Bronchial epithelial cell (primary cell): ENCODE measurements at regions not wholly inside any gene's neighbourhood (a gene's known extent, or its start where the extent isn't known, plus 50 kb on each side); places are given as distances from the start of the nearest gene placed in this dataset.

Source experiments
- DNase-seq: peaks from one replicate; pipeline ENCODE4 v3.0.0-alpha.2; 2010; ENCODE audit warnings: low read depth
- FAIRE-seq: peaks from 2 replicates; lab custom pipeline; 2011; peaks lifted over from hg19 to GRCh38; lab: Jason Lieb, UNC
- H3K27me3 ChIP-seq: 2 replicates; pipeline ENCODE4 v1.5.1; 2011; ENCODE audit warnings: low read length; ENCODE audit not compliant: control insufficient read depth, insufficient read depth
- H3K36me3 ChIP-seq: 2 replicates; pipeline ENCODE4 v1.5.1; 2011; ENCODE audit warnings: low read length; ENCODE audit not compliant: control insufficient read depth, insufficient read depth
- H3K4me3 ChIP-seq: 2 replicates; pipeline ENCODE4 v1.5.1; 2011; ENCODE audit warnings: mild to moderate bottlenecking, low read depth, low read length, control low read depth
- CTCF ChIP-seq: IDR thresholded peaks from 2 replicates; pipeline ENCODE4 v1.5.1; 2011; ENCODE audit warnings: mild to moderate bottlenecking, moderate library complexity, low read length, control low read depth, inconsistent platforms; ENCODE audit not compliant: insufficient read depth, severe bottlenecking

- H3K4me3 ChIP-seq = no peak overlapping the region
- DNase-seq (no peak), FAIRE-seq (no peak)
Observed at GRCh38 chr9:86839522-86839921, 107.8 kb downstream of the GAS1 start.

GRCh38 chr9:86838519-86839497 lies 108.5 kb downstream of the GAS1 start:
- no peak overlapping the region for H3K4me3 ChIP-seq
- H3K27me3 ChIP-seq = no peaks in the 10 kb centered on the region
- H3K36me3 ChIP-seq = no peaks in the 10 kb centered on the region
- no peak for TF ChIP-seq CTCF
- no peak for FAIRE-seq
- DNase-seq = no peak

More at GRCh38 chr9:86839522-86839921, 107.8 kb downstream of the GAS1 start:
- H3K36me3 ChIP-seq = no peaks in the 10 kb centered on the region
- no peaks in the 10 kb centered on the region for H3K27me3 ChIP-seq
- TF ChIP-seq CTCF = no peak

- Histone ChIP-seq H3K4me3 (no peak overlapping the region), H3K27me3 (no peaks in the 10 kb centered on the region), H3K36me3 (no peaks in the 10 kb centered on the region)
- FAIRE-seq (no peak), DNase-seq (no peak)
- TF ChIP-seq CTCF = no peak
Observed at GRCh38 chr9:86837345-86837744, 110.0 kb downstream of the GAS1 start.

GRCh38 chr9:86836797-86837196 lies 110.5 kb downstream of the GAS1 start:
- FAIRE-seq = no peak
- TF ChIP-seq CTCF = no peak
- Histone ChIP-seq H3K36me3 (no peaks in the 10 kb centered on the region), H3K27me3 (no peaks in the 10 kb centered on the region), H3K4me3 (no peak overlapping the region)
- no peak for DNase-seq

GRCh38 chr9:86836266-86836665 lies 111.0 kb downstream of the GAS1 start:
- DNase-seq (no peak), FAIRE-seq (no peak)
- Histone ChIP-seq H3K36me3 (no peaks in the 10 kb centered on the region), H3K4me3 (no peak overlapping the region), H3K27me3 (no peaks in the 10 kb centered on the region)
- no peak for TF ChIP-seq CTCF

GRCh38 chr9:86830356-86830755 lies 117.0 kb downstream of the GAS1 start:
- no peak for FAIRE-seq
- DNase-seq = peak; percentile 33
- no peak for TF ChIP-seq CTCF
- no peaks in the 10 kb centered on the region for H3K36me3 ChIP-seq
- H3K27me3 ChIP-seq = peaks cover 1% of the 10 kb centered on the region
- no peak overlapping the region for H3K4me3 ChIP-seq
